GM12878 (cell line): ENCODE measurements at regions not wholly inside any gene's neighbourhood (a gene's known extent, or its start where the extent isn't known, plus 50 kb on each side); places are given as distances from the start of the nearest gene placed in this dataset.
A peak's percentile ranks its signal among the peaks of the same experiment; 100 is the strongest.

Experiments
- BCL11A ChIP-seq: IDR thresholded peaks from 2 replicates; pipeline ENCODE4 v1.6.1; 2011; ENCODE audit warnings: low read depth, low read length
- BHLHE40 ChIP-seq, 2 experiments: fragments of 450-650 bp in 1 of 2; IDR thresholded peaks; 2 replicates each; pipeline ENCODE4 v1.6.1; 2011 to 2017; ENCODE audit warnings: low read depth in 2 of 2, borderline replicate concordance in 1 of 2, improper control_type of control experiment in 1 of 2, low read length in 1 of 2, mild to moderate bottlenecking in 1 of 2
- CBFB ChIP-seq: IDR thresholded peaks from 2 replicates; pipeline ENCODE4 v1.6.1; 2016; ENCODE audit warnings: antibody characterized with exemption, low read depth
- CEBPB ChIP-seq, 2 experiments: fragments of 150-350 bp in 1 of 2; IDR thresholded peaks; 2 replicates each; pipeline ENCODE4 v1.6.1; 2012 to 2014; ENCODE audit warnings: low read depth in 2 of 2, low read length in 2 of 2, borderline replicate concordance in 1 of 2, inconsistent platforms in 1 of 2
- CHD4 ChIP-seq: fragments of 200-600 bp; sonication (generic); IDR thresholded peaks from 2 replicates; pipeline ENCODE4 v1.6.1; 2016; ENCODE audit warnings: mild to moderate bottlenecking
- CREB1 ChIP-seq: IDR thresholded peaks from 2 replicates; pipeline ENCODE4 v1.6.1; 2012; ENCODE audit warnings: low read depth, mild to moderate bottlenecking, inconsistent platforms
- ESRRA ChIP-seq: IDR thresholded peaks from 2 replicates; pipeline ENCODE4 v1.6.1; 2012; ENCODE audit warnings: mild to moderate bottlenecking, low read length, improper control_type of control experiment
- FOS ChIP-seq: IDR thresholded peaks from 3 replicates; pipeline ENCODE4 v1.6.1; 2011; ENCODE audit warnings: borderline replicate concordance; ENCODE audit not compliant: insufficient read length; ENCODE audit errors: extremely low read depth
- HDGF ChIP-seq: fragments of 450-650 bp; IDR thresholded peaks from 2 replicates; pipeline ENCODE4 v1.6.1; 2016; ENCODE audit warnings: antibody characterized with exemption
- IKZF1 ChIP-seq: fragments of 450-650 bp; conservative IDR thresholded peaks from 2 replicates; pipeline ENCODE4 v1.6.1; 2017; ENCODE audit warnings: antibody characterized with exemption, mild to moderate bottlenecking
- MEF2B ChIP-seq: fragments of 450-650 bp; IDR thresholded peaks from 2 replicates; pipeline ENCODE4 v1.6.1; 2018; ENCODE audit warnings: mild to moderate bottlenecking, moderate library complexity; ENCODE audit not compliant: partially characterized antibody, poor library complexity, severe bottlenecking
- NFXL1 ChIP-seq: fragments of 450-650 bp; IDR thresholded peaks from 2 replicates; pipeline ENCODE4 v1.6.1; 2017; ENCODE audit warnings: antibody characterized with exemption, mild to moderate bottlenecking, borderline replicate concordance
- NR2C1 ChIP-seq: fragments of 450-650 bp; IDR thresholded peaks from 2 replicates; pipeline ENCODE4 v1.6.1; 2017; ENCODE audit warnings: antibody characterized with exemption, mild to moderate bottlenecking, moderate library complexity
- PAX8 ChIP-seq: fragments of 450-650 bp; IDR thresholded peaks from 2 replicates; pipeline ENCODE4 v1.6.1; 2017; ENCODE audit warnings: mild to moderate bottlenecking, moderate library complexity
- POLR2AphosphoS5 ChIP-seq: IDR thresholded peaks from 2 replicates; pipeline ENCODE4 v1.6.1; 2011; ENCODE audit warnings: mild to moderate bottlenecking, low read length, inconsistent platforms
- SREBF1 ChIP-seq: IDR thresholded peaks from 2 replicates; pipeline ENCODE4 v1.6.1; 2012; ENCODE audit warnings: mild to moderate bottlenecking, low read length
- TARDBP ChIP-seq: IDR thresholded peaks from 2 replicates; pipeline ENCODE4 v1.6.1; 2016; ENCODE audit warnings: borderline replicate concordance
- TF ChIP-seq, protein P1 (sequence below): fragments of 150-350 bp; IDR thresholded peaks from 2 replicates; pipeline ENCODE4 v1.6.1; 2016; ENCODE audit warnings: low read depth, low read length
- TF ChIP-seq, protein P2 (sequence below): IDR thresholded peaks from 2 replicates; pipeline ENCODE4 v1.6.1; 2012; ENCODE audit warnings: mild to moderate bottlenecking, low read depth, low read length
- TF ChIP-seq, protein P3 (sequence below): IDR thresholded peaks from 2 replicates; pipeline ENCODE4 v1.6.1; 2011; ENCODE audit warnings: mild to moderate bottlenecking, low read depth, low read length, moderate library complexity; ENCODE audit not compliant: insufficient replicate concordance
- TF ChIP-seq, protein P4 (sequence below): fragments of 450-650 bp; IDR thresholded peaks from 2 replicates; pipeline ENCODE4 v1.6.1; 2017; ENCODE audit warnings: mild to moderate bottlenecking

DNA sequence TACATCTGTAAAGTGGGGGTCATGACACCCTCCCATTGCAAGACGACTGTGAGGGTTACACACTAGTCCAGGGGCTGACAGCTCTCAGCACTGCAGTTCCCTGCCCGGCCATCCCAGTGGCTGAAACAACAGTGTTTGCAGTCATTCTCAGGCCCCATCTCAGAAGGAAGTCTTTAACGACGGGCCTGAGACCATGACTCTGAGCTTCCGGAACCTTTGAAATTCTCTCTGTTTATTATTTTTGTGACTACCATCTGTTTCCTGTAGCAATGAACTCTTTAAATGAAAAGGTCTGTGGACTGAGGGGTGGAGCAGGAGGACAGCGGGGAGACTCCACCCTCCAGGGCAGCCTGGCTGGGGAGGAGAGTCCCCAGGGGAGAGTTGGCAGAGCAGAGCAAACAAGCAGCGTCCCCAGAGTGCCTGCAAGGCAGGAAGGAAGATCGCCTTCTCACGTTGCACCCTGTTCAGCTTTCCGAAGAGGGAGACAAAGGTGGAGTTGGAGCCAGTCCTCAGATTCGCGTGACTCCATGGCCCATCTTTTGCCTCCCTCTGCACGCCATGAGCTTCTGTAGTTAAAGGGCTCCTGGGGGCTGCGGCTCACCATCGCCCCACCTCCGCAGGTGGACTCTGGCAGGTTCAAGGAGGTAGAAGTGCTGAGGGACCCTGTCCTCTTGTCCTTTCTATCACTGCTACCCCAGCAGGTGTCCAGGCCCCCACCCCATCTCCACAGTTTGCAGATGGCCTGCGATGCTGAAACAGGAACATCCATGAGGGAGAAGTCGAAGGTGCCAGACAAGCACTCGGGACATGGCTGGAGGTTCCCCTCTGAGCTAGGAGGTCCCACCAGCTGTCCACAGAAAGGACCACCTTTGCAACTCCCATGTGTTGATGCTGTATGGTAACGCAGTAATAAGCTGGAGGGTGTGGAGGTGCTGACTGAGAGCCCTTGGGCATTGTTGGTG is 525.8 kb upstream of the PROK2 start (continued):
- TF ChIP-seq, protein P1, sequence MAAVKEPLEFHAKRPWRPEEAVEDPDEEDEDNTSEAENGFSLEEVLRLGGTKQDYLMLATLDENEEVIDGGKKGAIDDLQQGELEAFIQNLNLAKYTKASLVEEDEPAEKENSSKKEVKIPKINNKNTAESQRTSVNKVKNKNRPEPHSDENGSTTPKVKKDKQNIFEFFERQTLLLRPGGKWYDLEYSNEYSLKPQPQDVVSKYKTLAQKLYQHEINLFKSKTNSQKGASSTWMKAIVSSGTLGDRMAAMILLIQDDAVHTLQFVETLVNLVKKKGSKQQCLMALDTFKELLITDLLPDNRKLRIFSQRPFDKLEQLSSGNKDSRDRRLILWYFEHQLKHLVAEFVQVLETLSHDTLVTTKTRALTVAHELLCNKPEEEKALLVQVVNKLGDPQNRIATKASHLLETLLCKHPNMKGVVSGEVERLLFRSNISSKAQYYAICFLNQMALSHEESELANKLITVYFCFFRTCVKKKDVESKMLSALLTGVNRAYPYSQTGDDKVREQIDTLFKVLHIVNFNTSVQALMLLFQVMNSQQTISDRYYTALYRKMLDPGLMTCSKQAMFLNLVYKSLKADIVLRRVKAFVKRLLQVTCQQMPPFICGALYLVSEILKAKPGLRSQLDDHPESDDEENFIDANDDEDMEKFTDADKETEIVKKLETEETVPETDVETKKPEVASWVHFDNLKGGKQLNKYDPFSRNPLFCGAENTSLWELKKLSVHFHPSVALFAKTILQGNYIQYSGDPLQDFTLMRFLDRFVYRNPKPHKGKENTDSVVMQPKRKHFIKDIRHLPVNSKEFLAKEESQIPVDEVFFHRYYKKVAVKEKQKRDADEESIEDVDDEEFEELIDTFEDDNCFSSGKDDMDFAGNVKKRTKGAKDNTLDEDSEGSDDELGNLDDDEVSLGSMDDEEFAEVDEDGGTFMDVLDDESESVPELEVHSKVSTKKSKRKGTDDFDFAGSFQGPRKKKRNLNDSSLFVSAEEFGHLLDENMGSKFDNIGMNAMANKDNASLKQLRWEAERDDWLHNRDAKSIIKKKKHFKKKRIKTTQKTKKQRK = no peak
- TF ChIP-seq FOS (no peak), NR2C1 (no peak), PAX8 (no peak), HDGF (0 out of 2 replicates have a peak, but pooled peaks have one; percentile 63), ESRRA (no peak), BHLHE40 (IDR thresholded peaks at IDR 0.05; ENCODE audit: borderline replicate concordance in 1 of 2, low read depth in 2 of 2, low read length in 1 of 2) (no peak), POLR2AphosphoS5 (no peak), NFXL1 (no peak), BCL11A (no peak), CREB1 (0 out of 2 replicates have a peak, but pooled peaks have one; percentile 23), CHD4 (no peak), TARDBP (no peak), CBFB (no peak), IKZF1 (no peak), CEBPB (IDR thresholded peaks at IDR 0.05; ENCODE audit: borderline replicate concordance in 1 of 2, low read depth in 2 of 2, low read length in 2 of 2) (no peak), MEF2B (peak; percentile 95), SREBF1 (no peak)
- TF ChIP-seq, protein P2, sequence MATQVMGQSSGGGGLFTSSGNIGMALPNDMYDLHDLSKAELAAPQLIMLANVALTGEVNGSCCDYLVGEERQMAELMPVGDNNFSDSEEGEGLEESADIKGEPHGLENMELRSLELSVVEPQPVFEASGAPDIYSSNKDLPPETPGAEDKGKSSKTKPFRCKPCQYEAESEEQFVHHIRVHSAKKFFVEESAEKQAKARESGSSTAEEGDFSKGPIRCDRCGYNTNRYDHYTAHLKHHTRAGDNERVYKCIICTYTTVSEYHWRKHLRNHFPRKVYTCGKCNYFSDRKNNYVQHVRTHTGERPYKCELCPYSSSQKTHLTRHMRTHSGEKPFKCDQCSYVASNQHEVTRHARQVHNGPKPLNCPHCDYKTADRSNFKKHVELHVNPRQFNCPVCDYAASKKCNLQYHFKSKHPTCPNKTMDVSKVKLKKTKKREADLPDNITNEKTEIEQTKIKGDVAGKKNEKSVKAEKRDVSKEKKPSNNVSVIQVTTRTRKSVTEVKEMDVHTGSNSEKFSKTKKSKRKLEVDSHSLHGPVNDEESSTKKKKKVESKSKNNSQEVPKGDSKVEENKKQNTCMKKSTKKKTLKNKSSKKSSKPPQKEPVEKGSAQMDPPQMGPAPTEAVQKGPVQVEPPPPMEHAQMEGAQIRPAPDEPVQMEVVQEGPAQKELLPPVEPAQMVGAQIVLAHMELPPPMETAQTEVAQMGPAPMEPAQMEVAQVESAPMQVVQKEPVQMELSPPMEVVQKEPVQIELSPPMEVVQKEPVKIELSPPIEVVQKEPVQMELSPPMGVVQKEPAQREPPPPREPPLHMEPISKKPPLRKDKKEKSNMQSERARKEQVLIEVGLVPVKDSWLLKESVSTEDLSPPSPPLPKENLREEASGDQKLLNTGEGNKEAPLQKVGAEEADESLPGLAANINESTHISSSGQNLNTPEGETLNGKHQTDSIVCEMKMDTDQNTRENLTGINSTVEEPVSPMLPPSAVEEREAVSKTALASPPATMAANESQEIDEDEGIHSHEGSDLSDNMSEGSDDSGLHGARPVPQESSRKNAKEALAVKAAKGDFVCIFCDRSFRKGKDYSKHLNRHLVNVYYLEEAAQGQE = no peak
- TF ChIP-seq, protein P3, sequence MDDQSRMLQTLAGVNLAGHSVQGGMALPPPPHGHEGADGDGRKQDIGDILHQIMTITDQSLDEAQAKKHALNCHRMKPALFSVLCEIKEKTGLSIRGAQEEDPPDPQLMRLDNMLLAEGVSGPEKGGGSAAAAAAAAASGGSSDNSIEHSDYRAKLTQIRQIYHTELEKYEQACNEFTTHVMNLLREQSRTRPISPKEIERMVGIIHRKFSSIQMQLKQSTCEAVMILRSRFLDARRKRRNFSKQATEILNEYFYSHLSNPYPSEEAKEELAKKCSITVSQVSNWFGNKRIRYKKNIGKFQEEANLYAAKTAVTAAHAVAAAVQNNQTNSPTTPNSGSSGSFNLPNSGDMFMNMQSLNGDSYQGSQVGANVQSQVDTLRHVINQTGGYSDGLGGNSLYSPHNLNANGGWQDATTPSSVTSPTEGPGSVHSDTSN = no peak
- TF ChIP-seq, protein P4, sequence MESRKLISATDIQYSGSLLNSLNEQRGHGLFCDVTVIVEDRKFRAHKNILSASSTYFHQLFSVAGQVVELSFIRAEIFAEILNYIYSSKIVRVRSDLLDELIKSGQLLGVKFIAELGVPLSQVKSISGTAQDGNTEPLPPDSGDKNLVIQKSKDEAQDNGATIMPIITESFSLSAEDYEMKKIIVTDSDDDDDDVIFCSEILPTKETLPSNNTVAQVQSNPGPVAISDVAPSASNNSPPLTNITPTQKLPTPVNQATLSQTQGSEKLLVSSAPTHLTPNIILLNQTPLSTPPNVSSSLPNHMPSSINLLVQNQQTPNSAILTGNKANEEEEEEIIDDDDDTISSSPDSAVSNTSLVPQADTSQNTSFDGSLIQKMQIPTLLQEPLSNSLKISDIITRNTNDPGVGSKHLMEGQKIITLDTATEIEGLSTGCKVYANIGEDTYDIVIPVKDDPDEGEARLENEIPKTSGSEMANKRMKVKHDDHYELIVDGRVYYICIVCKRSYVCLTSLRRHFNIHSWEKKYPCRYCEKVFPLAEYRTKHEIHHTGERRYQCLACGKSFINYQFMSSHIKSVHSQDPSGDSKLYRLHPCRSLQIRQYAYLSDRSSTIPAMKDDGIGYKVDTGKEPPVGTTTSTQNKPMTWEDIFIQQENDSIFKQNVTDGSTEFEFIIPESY = no peak
